Spinal cord (tissue), 9 donors: ENCODE measurements at regions not wholly inside any gene's neighbourhood (a gene's known extent, or its start where the extent isn't known, plus 50 kb on each side); places are given as distances from the start of the nearest gene placed in this dataset.
"Not testable (repeated sequence)": the region's sequence is repeated elsewhere in the genome, so short reads cannot be mapped to it uniquely, and the experiment has no call there.

Experiments used
- DNase-seq, 6 donors: peaks; one replicate each; pipeline versions ENCODE4 v3.0.0 to v3.0.0-alpha.2; 2013 to 2015; ENCODE audit warnings: low spot score in 6 of 6, low read depth in 4 of 6
- H3K27ac ChIP-seq: one replicate; pipeline ENCODE4 v1.5.1; 2013; ENCODE audit warnings: low read depth, low read length, control low read depth
- H3K27me3 ChIP-seq: one replicate; pipeline ENCODE4 v1.6.1; 2013; ENCODE audit warnings: low read length; ENCODE audit not compliant: control insufficient read depth, insufficient read depth
- H3K36me3 ChIP-seq: one replicate; pipeline ENCODE4 v1.6.1; 2013; ENCODE audit warnings: low read length; ENCODE audit not compliant: control insufficient read depth, insufficient read depth
- H3K4me1 ChIP-seq: one replicate; pipeline ENCODE4 v1.6.1; 2013; ENCODE audit warnings: low read length; ENCODE audit not compliant: control insufficient read depth, insufficient read depth
- H3K4me3 ChIP-seq: one replicate; pipeline ENCODE4 v1.5.1; 2013; ENCODE audit warnings: low read depth, low read length, control low read depth
- H3K9me3 ChIP-seq: one replicate; pipeline ENCODE4 v1.6.1; 2013; ENCODE audit warnings: low read length; ENCODE audit not compliant: control insufficient read depth, insufficient read depth
- WGBS: methylation state at CpG from one replicate; pipeline ENCODE4 v1.1.5; 2013; ENCODE audit warnings: missing lambda C conversion rate; ENCODE audit not compliant: insufficient coverage; 5-methylcytosine and 5-hydroxymethylcytosine counted together
- donor health status: healthy.

- no peak overlapping the region for H3K27ac ChIP-seq
- no peak for DNase-seq
- H3K4me3 ChIP-seq: no peak overlapping the region
- H3K4me1 ChIP-seq: no peaks in the 10 kb centered on the region
- 100% methylated on average over 2 of the region's 2 CpGs for WGBS
- H3K27me3 ChIP-seq: no peaks in the 10 kb centered on the region
- no peaks in the 10 kb centered on the region for H3K9me3 ChIP-seq
- H3K36me3 ChIP-seq: no peaks in the 10 kb centered on the region
Observed at GRCh38 chr6:81608776-81609175, 143.7 kb downstream of the TENT5A start.

- H3K27me3 ChIP-seq: no peaks in the 10 kb centered on the region
- H3K9me3 ChIP-seq: no peaks in the 10 kb centered on the region
- DNase-seq: no peak
- no CpG with 5 or more reads among the region's 2 CpGs for WGBS
- no peaks in the 10 kb centered on the region for H3K36me3 ChIP-seq
- no peaks in the 10 kb centered on the region for H3K4me1 ChIP-seq
- no peak overlapping the region for H3K4me3 ChIP-seq
- H3K27ac ChIP-seq: no peak overlapping the region
Observed at GRCh38 chr6:81606965-81607381, 145.5 kb downstream of the TENT5A start.

GRCh38 chr6:81605526-81605925 lies 147.0 kb downstream of the TENT5A start:
- H3K9me3 ChIP-seq: no peaks in the 10 kb centered on the region
- H3K4me3 ChIP-seq: no peak overlapping the region
- H3K27me3 ChIP-seq: no peaks in the 10 kb centered on the region
- no peak overlapping the region for H3K27ac ChIP-seq
- no peaks in the 10 kb centered on the region for H3K36me3 ChIP-seq
- no peak for DNase-seq
- H3K4me1 ChIP-seq: no peaks in the 10 kb centered on the region
- no CpG with 5 or more reads among the region's 1 CpG for WGBS

GRCh38 chr6:81601918-81602317 lies 150.6 kb downstream of the TENT5A start:
- Histone ChIP-seq H3K4me1 (no peaks in the 10 kb centered on the region), H3K27me3 (no peaks in the 10 kb centered on the region), H3K36me3 (no peaks in the 10 kb centered on the region), H3K4me3 (no peak overlapping the region), H3K9me3 (no peaks in the 10 kb centered on the region), H3K27ac (no peak overlapping the region)
- no CpG with 5 or more reads among the region's 2 CpGs for WGBS
- DNase-seq: no peak

- not testable (repeated sequence) for H3K9me3 ChIP-seq, H3K27me3 ChIP-seq, H3K4me3 ChIP-seq, H3K36me3 ChIP-seq, H3K27ac ChIP-seq, H3K4me1 ChIP-seq, DNase-seq
- 86% methylated on average over 1 of the region's 4 CpGs for WGBS
Observed at GRCh38 chr6:81600488-81600887, 152.0 kb downstream of the TENT5A start.

GRCh38 chr6:81594501-81594900 lies 158.0 kb downstream of the TENT5A start:
- H3K27ac ChIP-seq: no peak overlapping the region
- no peak for DNase-seq
- WGBS: 100% methylated on average over 1 of the region's 2 CpGs

GRCh38 chr6:81590314-81590691 lies 162.2 kb downstream of the TENT5A start:
- DNase-seq: no peak
- Histone ChIP-seq H3K36me3 (no peaks in the 10 kb centered on the region), H3K9me3 (no peaks in the 10 kb centered on the region), H3K4me1 (no peaks in the 10 kb centered on the region), H3K27ac (no peak overlapping the region), H3K4me3 (no peak overlapping the region), H3K27me3 (no peaks in the 10 kb centered on the region)
- WGBS: 93% methylated on average over 5 of the region's 5 CpGs

More at GRCh38 chr6:81594501-81594900, 158.0 kb downstream of the TENT5A start:
- Histone ChIP-seq H3K4me3 (no peak overlapping the region), H3K27me3 (no peaks in the 10 kb centered on the region), H3K9me3 (no peaks in the 10 kb centered on the region), H3K36me3 (no peaks in the 10 kb centered on the region), H3K4me1 (no peaks in the 10 kb centered on the region)

GRCh38 chr6:81589465-81590313 lies 162.8 kb downstream of the TENT5A start:
- no peak overlapping the region for H3K27ac ChIP-seq
- no peak overlapping the region for H3K4me3 ChIP-seq
- H3K36me3 ChIP-seq: no peaks in the 10 kb centered on the region
- no peaks in the 10 kb centered on the region for H3K27me3 ChIP-seq
- no peak for DNase-seq
- 77% methylated on average over 4 of the region's 5 CpGs for WGBS
- H3K9me3 ChIP-seq: no peaks in the 10 kb centered on the region
- no peaks in the 10 kb centered on the region for H3K4me1 ChIP-seq

- not testable (repeated sequence) for H3K27ac ChIP-seq, H3K27me3 ChIP-seq, H3K9me3 ChIP-seq, H3K4me1 ChIP-seq, H3K36me3 ChIP-seq, DNase-seq, H3K4me3 ChIP-seq
- WGBS: 83% methylated on average over 1 of the region's 1 CpG
Observed at GRCh38 chr6:81585686-81586085, 166.8 kb downstream of the TENT5A start.

- DNase-seq, H3K36me3 ChIP-seq, H3K9me3 ChIP-seq, H3K27me3 ChIP-seq, H3K4me1 ChIP-seq, H3K4me3 ChIP-seq, H3K27ac ChIP-seq: not testable (repeated sequence)
- WGBS: no CpG with 5 or more reads among the region's 2 CpGs
Observed at GRCh38 chr6:81584156-81584555, 168.3 kb downstream of the TENT5A start.
